GM12891 (cell line): ENCODE measurements at regions not wholly inside any gene's neighbourhood (a gene's known extent, or its start where the extent isn't known, plus 50 kb on each side); places are given as distances from the start of the nearest gene placed in this dataset.
"Not testable (repeated sequence)": the region's sequence is repeated elsewhere in the genome, so short reads cannot be mapped to it uniquely, and the experiment has no call there.

Experiments
- DNase-seq: peaks from one replicate; pipeline ENCODE4 v3.0.0; 2011; ENCODE audit warnings: low spot score; ENCODE audit not compliant: insufficient read length
- FAIRE-seq: peaks from 2 replicates; lab custom pipeline; 2011; peaks lifted over from hg19 to GRCh38; lab: Jason Lieb, UNC
- PAX5 ChIP-seq: IDR thresholded peaks from 2 replicates; pipeline ENCODE4 v1.6.1; 2011; ENCODE audit warnings: low read length, moderate library complexity, mild to moderate bottlenecking; ENCODE audit not compliant: insufficient read depth, severe bottlenecking
- POLR2A ChIP-seq: IDR thresholded peaks from 2 replicates; pipeline ENCODE4 v1.6.1; 2011; ENCODE audit warnings: low read depth, low read length, control low read depth
- POLR2AphosphoS5 ChIP-seq: IDR thresholded peaks from 2 replicates; pipeline ENCODE4 v1.6.1; 2011; ENCODE audit warnings: low read depth, low read length, control low read depth
- POU2F2 ChIP-seq: IDR thresholded peaks from 2 replicates; pipeline ENCODE4 v1.6.1; 2011; ENCODE audit warnings: low read depth, mild to moderate bottlenecking, control low read depth, low read length, moderate library complexity
- SPI1 ChIP-seq: IDR thresholded peaks from 2 replicates; pipeline ENCODE4 v1.6.1; 2011; ENCODE audit warnings: low read depth, low read length, control low read depth
- TAF1 ChIP-seq: IDR thresholded peaks from 2 replicates; pipeline ENCODE4 v1.6.1; 2011; ENCODE audit warnings: low read depth, low read length, control low read depth

GRCh38 chrX:144121566-144121965, 237.7 kb downstream of the UBE2NL start:
- peak; percentile 40 for FAIRE-seq

GRCh38 chrX:144127570-144128169, 243.8 kb downstream of the UBE2NL start:
- DNase-seq, result not testable (repeated sequence)
- FAIRE-seq, result peak; percentile 76

More at GRCh38 chrX:144121566-144121965, 237.7 kb downstream of the UBE2NL start:
- DNase-seq, result not testable (repeated sequence)

- not testable (repeated sequence) for DNase-seq, FAIRE-seq
Observed at GRCh38 chrX:144129511-144129910, 245.6 kb downstream of the UBE2NL start.

DNA sequence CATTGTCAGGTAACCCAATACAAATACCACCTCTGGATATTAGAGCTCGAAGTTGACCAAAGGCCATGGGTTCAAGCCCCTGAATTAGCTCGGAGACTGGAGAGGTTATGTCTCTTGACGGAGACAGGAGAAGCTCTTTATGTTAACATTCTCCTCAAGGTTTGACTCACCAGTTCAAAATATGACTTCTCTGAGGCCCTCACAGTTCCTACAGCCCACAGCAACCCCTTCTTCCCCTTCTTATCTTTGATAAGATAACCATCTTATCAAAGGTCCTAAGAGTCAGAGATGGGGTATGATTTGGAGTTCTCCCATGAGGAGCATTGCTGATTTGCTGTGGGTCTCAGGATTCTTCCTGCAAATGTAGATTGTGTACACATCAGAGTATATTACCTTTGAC, 246.6 kb downstream of the UBE2NL start:
- not testable (repeated sequence) for DNase-seq, FAIRE-seq

DNA sequence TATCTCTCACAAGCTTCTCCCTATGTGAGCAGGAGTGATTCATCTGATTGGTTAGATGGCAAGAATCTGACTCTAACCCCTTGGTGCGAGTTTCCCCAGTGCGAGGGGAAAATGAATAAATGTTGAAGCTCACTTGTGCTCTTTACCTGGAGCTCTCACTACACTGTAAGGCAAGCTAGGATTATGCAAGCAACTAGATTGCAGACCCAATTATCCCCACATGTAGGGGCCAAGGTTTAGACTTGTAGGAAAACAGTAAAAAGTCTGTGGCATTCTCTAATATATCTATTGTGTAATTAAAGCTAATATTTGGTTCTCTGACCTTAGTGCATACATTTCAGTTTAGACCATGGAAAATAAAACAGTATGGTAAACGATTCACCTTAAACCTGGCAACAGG, 247.2 kb downstream of the UBE2NL start:
- FAIRE-seq, DNase-seq: not testable (repeated sequence)

GRCh38 chrX:144134448-144135119, 250.7 kb downstream of the UBE2NL start:
- FAIRE-seq, result peak; percentile 20
- not testable (repeated sequence) for DNase-seq

DNA sequence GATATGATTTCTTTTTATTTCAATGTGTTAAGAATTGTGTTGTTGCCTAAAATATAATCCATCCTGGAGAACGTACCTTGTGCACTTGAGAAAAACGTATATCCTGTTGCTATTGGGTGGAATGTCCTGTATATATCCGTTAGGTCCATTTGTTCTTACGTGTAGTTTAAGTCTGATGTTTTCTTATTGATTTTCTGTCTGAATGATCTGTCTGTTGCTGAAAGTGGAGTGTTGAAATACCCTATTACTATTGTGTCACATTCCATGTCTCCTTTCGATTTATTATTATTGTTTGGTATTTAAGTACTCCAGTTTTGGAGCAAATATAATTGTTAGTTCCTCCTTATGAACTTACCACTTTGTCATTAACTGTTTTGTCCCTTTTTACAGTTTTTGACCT, 270.6 kb downstream of the UBE2NL start:
- not testable (repeated sequence) for DNase-seq, FAIRE-seq

DNA sequence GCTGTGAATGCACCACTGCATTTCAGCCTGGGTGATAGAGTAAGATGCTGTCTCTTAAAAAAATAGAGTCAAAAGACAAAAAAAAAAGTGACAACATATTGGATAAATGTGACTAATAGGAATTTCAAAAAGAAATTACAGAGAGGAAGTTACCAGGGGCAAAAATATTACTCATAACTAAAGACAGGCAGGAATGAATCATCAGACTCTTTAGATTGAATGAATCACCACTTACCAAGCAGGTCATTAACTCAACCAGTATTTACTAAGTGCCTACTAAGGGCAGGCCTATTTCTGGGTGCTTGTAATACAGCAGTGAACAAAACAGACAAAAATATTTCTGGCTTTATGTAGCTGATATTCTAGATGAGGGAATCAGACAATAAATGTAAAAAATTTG, 301.3 kb downstream of the UBE2NL start:
- not testable (repeated sequence) for FAIRE-seq

GRCh38 chrX:144188489-144188888, 304.6 kb downstream of the UBE2NL start:
- DNase-seq, FAIRE-seq: not testable (repeated sequence)

More for the DNA sequence above, 301.3 kb downstream of the UBE2NL start:
- DNase-seq, result not testable (repeated sequence)

DNA sequence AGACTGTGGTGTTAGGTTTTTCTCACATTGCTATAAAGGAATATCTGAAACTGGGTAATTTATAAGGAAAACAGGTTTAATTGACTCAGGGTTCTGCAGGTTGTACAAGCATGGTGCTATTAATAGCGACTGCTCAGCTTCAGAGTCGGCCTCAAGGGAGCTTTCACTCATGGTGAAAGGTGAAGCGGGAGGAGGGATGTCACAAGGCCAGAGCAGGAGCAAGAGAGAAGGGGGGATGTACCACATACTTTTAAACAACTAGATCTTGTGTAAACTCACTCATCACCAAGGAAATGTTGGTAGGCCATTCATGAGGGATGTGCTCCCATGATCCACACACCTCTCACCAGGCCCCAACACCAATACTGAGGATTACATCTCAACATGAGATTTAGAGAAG, 313.2 kb downstream of the UBE2NL start:
- FAIRE-seq, result not testable (repeated sequence)

GRCh38 chrX:144202726-144203125, 318.9 kb downstream of the UBE2NL start:
- FAIRE-seq, DNase-seq: not testable (repeated sequence)

More for the DNA sequence above, 313.2 kb downstream of the UBE2NL start:
- not testable (repeated sequence) for DNase-seq

GRCh38 chrX:144208360-144209024, 324.6 kb downstream of the UBE2NL start:
- not testable (repeated sequence) for DNase-seq, FAIRE-seq

- DNase-seq (no peak), FAIRE-seq (no peak)
- TF ChIP-seq PAX5 (no peak), POLR2AphosphoS5 (no peak), POU2F2 (no peak), SPI1 (no peak), POLR2A (no peak), TAF1 (no peak)
Observed at GRCh38 chrX:144214651-144215050, 330.8 kb downstream of the UBE2NL start.
